Kidney epithelial cell (primary cell): ENCODE measurements at regions not wholly inside any gene's neighbourhood (a gene's known extent, or its start where the extent isn't known, plus 50 kb on each side); places are given as distances from the start of the nearest gene placed in this dataset.

ENCODE experiments used
- DNase-seq: peaks from one replicate; pipeline ENCODE4 v3.0.0-alpha.2; 2010; ENCODE audit warnings: low read depth
- H3K27me3 ChIP-seq: 2 replicates; pipeline ENCODE4 v1.6.0; 2011; ENCODE audit warnings: low read length; ENCODE audit not compliant: control insufficient read depth, insufficient read depth
- H3K36me3 ChIP-seq: 2 replicates; pipeline ENCODE4 v1.5.1; 2011; ENCODE audit warnings: low read length; ENCODE audit not compliant: control insufficient read depth, insufficient read depth
- H3K4me3 ChIP-seq: 2 replicates; pipeline ENCODE4 v1.5.1; 2011; ENCODE audit warnings: low read depth, mild to moderate bottlenecking, control low read depth, low read length
- CTCF ChIP-seq: IDR thresholded peaks from 2 replicates; pipeline ENCODE4 v1.5.1; 2011; ENCODE audit warnings: mild to moderate bottlenecking, moderate library complexity, low read length, control low read depth, inconsistent platforms; ENCODE audit not compliant: insufficient read depth, poor library complexity, severe bottlenecking

GRCh38 chr1:228851193-228851592 is 115.9 kb downstream of the RHOU start:
- H3K36me3 ChIP-seq, result no peaks in the 10 kb centered on the region
- H3K4me3 ChIP-seq, result no peak overlapping the region
- no peak for TF ChIP-seq CTCF
- H3K27me3 ChIP-seq, result no peaks in the 10 kb centered on the region
- no peak for DNase-seq

- DNase-seq, result no peak
These were observed 116.3 kb downstream of the RHOU start for GRCh38 chr1:228851618-228852017.

GRCh38 chr1:228852024-228852423 is 116.7 kb downstream of the RHOU start:
- H3K36me3 ChIP-seq, result no peaks in the 10 kb centered on the region
- no peak overlapping the region for H3K4me3 ChIP-seq
- no peak for DNase-seq
- H3K27me3 ChIP-seq, result no peaks in the 10 kb centered on the region
- TF ChIP-seq CTCF, result no peak

More at GRCh38 chr1:228851618-228852017, 116.3 kb downstream of the RHOU start:
- H3K36me3 ChIP-seq, result no peaks in the 10 kb centered on the region
- no peak overlapping the region for H3K4me3 ChIP-seq
- H3K27me3 ChIP-seq, result no peaks in the 10 kb centered on the region
- TF ChIP-seq CTCF, result no peak

GRCh38 chr1:228852511-228853088 is 117.3 kb downstream of the RHOU start:
- TF ChIP-seq CTCF, result no peak
- no peak for DNase-seq
- H3K36me3 ChIP-seq, result no peaks in the 10 kb centered on the region
- no peaks in the 10 kb centered on the region for H3K27me3 ChIP-seq
- H3K4me3 ChIP-seq, result no peak overlapping the region

- no peak for TF ChIP-seq CTCF
- DNase-seq, result no peak
- H3K27me3 ChIP-seq, result no peaks in the 10 kb centered on the region
- no peaks in the 10 kb centered on the region for H3K36me3 ChIP-seq
- H3K4me3 ChIP-seq, result no peak overlapping the region
These were observed 117.9 kb downstream of the RHOU start for GRCh38 chr1:228853191-228853590.

- no peak overlapping the region for H3K4me3 ChIP-seq
- no peak for DNase-seq
- H3K36me3 ChIP-seq, result no peaks in the 10 kb centered on the region
- TF ChIP-seq CTCF, result no peak
- H3K27me3 ChIP-seq, result no peaks in the 10 kb centered on the region
These were observed 118.4 kb downstream of the RHOU start for GRCh38 chr1:228853637-228854036.
